ENCODE measurements at regions not wholly inside any gene's neighbourhood (a gene's known extent, or its start where the extent isn't known, plus 50 kb on each side); places are given as distances from the start of the nearest gene placed in this dataset.

GRCh38 chr2:18336975-18337374 is 223.5 kb downstream of the RDH14 start:
- Histone ChIP-seq H3K4me3 (ENCODE audit: low read length in 2 of 2) (no peak overlapping the region), H3K9me3 (ENCODE audit: control insufficient read depth in 2 of 2, insufficient read depth in 1 of 2, low read length in 1 of 2) (no peaks in the 10 kb centered on the region), H3K36me3 (ENCODE audit: control insufficient read depth in 2 of 2, insufficient read depth in 2 of 2, low read length in 1 of 2) (no peaks in the 10 kb centered on the region), H3K27me3 (ENCODE audit: control insufficient read depth in 2 of 2, insufficient read depth in 1 of 2, low read length in 1 of 2) (no peaks in the 10 kb centered on the region), H3K4me1 (ENCODE audit: control insufficient read depth in 2 of 2, insufficient read depth in 2 of 2, low read length in 2 of 2) (no peaks in the 10 kb centered on the region), H3K27ac (ENCODE audit: low read depth in 1 of 2, low read length in 1 of 2) (no peak overlapping the region)
- DNase-seq (ENCODE audit: low read depth in 6 of 9, low spot score in 9 of 9), result no peak
- WGBS, result 34% methylated on average over 2 of the region's 2 CpGs

GRCh38 chr2:18332477-18332876 is 228.0 kb downstream of the RDH14 start:
- Histone ChIP-seq H3K4me1 (ENCODE audit: control insufficient read depth in 2 of 2, insufficient read depth in 2 of 2, low read length in 2 of 2) (no peaks in the 10 kb centered on the region), H3K27me3 (ENCODE audit: control insufficient read depth in 2 of 2, insufficient read depth in 1 of 2, low read length in 1 of 2) (no peaks in the 10 kb centered on the region), H3K9me3 (ENCODE audit: control insufficient read depth in 2 of 2, insufficient read depth in 1 of 2, low read length in 1 of 2) (no peaks in the 10 kb centered on the region), H3K36me3 (ENCODE audit: control insufficient read depth in 2 of 2, insufficient read depth in 2 of 2, low read length in 1 of 2) (no peaks in the 10 kb centered on the region), H3K27ac (ENCODE audit: low read depth in 1 of 2, low read length in 1 of 2) (no peak overlapping the region), H3K4me3 (ENCODE audit: low read length in 2 of 2) (no peak overlapping the region)
- DNase-seq (ENCODE audit: low read depth in 6 of 9, low spot score in 9 of 9), result no peak
- WGBS, result 94% methylated on average over 6 of the region's 6 CpGs

- H3K27ac ChIP-seq (ENCODE audit: low read depth in 1 of 2, low read length in 1 of 2), result no peak overlapping the region
- H3K4me3 ChIP-seq (ENCODE audit: low read length in 2 of 2), result no peak overlapping the region
- no peaks in the 10 kb centered on the region for H3K9me3 ChIP-seq (ENCODE audit: control insufficient read depth in 2 of 2, insufficient read depth in 1 of 2, low read length in 1 of 2)
- 82% methylated on average over 5 of the region's 5 CpGs for WGBS
- DNase-seq (ENCODE audit: low read depth in 6 of 9, low spot score in 9 of 9), result no peak
- no peaks in the 10 kb centered on the region for H3K27me3 ChIP-seq (ENCODE audit: control insufficient read depth in 2 of 2, insufficient read depth in 1 of 2, low read length in 1 of 2)
- no peaks in the 10 kb centered on the region for H3K4me1 ChIP-seq (ENCODE audit: control insufficient read depth in 2 of 2, insufficient read depth in 2 of 2, low read length in 2 of 2)
- H3K36me3 ChIP-seq (ENCODE audit: control insufficient read depth in 2 of 2, insufficient read depth in 2 of 2, low read length in 1 of 2), result no peaks in the 10 kb centered on the region
Observed at GRCh38 chr2:18325118-18325517, 235.3 kb downstream of the RDH14 start.

GRCh38 chr2:18319987-18320386 is 240.5 kb downstream of the RDH14 start:
- no peak overlapping the region for H3K4me3 ChIP-seq (ENCODE audit: low read length in 2 of 2)
- no peaks in the 10 kb centered on the region for H3K36me3 ChIP-seq (ENCODE audit: control insufficient read depth in 2 of 2, insufficient read depth in 2 of 2, low read length in 1 of 2)
- no peak for DNase-seq (ENCODE audit: low read depth in 6 of 9, low spot score in 9 of 9)
- no peaks in the 10 kb centered on the region for H3K27me3 ChIP-seq (ENCODE audit: control insufficient read depth in 2 of 2, insufficient read depth in 1 of 2, low read length in 1 of 2)
- H3K27ac ChIP-seq (ENCODE audit: low read depth in 1 of 2, low read length in 1 of 2), result no peak overlapping the region
- H3K9me3 ChIP-seq (ENCODE audit: control insufficient read depth in 2 of 2, insufficient read depth in 1 of 2, low read length in 1 of 2), result no peaks in the 10 kb centered on the region
- no peaks in the 10 kb centered on the region for H3K4me1 ChIP-seq (ENCODE audit: control insufficient read depth in 2 of 2, insufficient read depth in 2 of 2, low read length in 2 of 2)

GRCh38 chr2:18317017-18317416 is 243.4 kb downstream of the RDH14 start:
- Histone ChIP-seq H3K4me1 (ENCODE audit: control insufficient read depth in 2 of 2, insufficient read depth in 2 of 2, low read length in 2 of 2) (no peaks in the 10 kb centered on the region), H3K4me3 (ENCODE audit: low read length in 2 of 2) (no peak overlapping the region), H3K27me3 (ENCODE audit: control insufficient read depth in 2 of 2, insufficient read depth in 1 of 2, low read length in 1 of 2) (no peaks in the 10 kb centered on the region), H3K36me3 (ENCODE audit: control insufficient read depth in 2 of 2, insufficient read depth in 2 of 2, low read length in 1 of 2) (no peaks in the 10 kb centered on the region), H3K27ac (ENCODE audit: low read depth in 1 of 2, low read length in 1 of 2) (no peak overlapping the region), H3K9me3 (ENCODE audit: control insufficient read depth in 2 of 2, insufficient read depth in 1 of 2, low read length in 1 of 2) (no peaks in the 10 kb centered on the region)
- no peak for DNase-seq (ENCODE audit: low read depth in 6 of 9, low spot score in 9 of 9)
- 79% methylated on average over 2 of the region's 2 CpGs for WGBS

- no peaks in the 10 kb centered on the region for H3K9me3 ChIP-seq (ENCODE audit: control insufficient read depth in 2 of 2, insufficient read depth in 1 of 2, low read length in 1 of 2)
Observed at GRCh38 chr2:18312818-18313217, 247.6 kb downstream of the RDH14 start.

GRCh38 chr2:18311420-18312195 is 248.8 kb downstream of the RDH14 start:
- no peaks in the 10 kb centered on the region for H3K9me3 ChIP-seq (ENCODE audit: control insufficient read depth in 2 of 2, insufficient read depth in 1 of 2, low read length in 1 of 2)
- no peak overlapping the region for H3K27ac ChIP-seq (ENCODE audit: low read depth in 1 of 2, low read length in 1 of 2)
- no peaks in the 10 kb centered on the region for H3K4me1 ChIP-seq (ENCODE audit: control insufficient read depth in 2 of 2, insufficient read depth in 2 of 2, low read length in 2 of 2)
- no peak overlapping the region for H3K4me3 ChIP-seq (ENCODE audit: low read length in 2 of 2)
- no peaks in the 10 kb centered on the region for H3K27me3 ChIP-seq (ENCODE audit: control insufficient read depth in 2 of 2, insufficient read depth in 1 of 2, low read length in 1 of 2)
- H3K36me3 ChIP-seq (ENCODE audit: control insufficient read depth in 2 of 2, insufficient read depth in 2 of 2, low read length in 1 of 2), result no peaks in the 10 kb centered on the region
- DNase-seq (ENCODE audit: low read depth in 6 of 9, low spot score in 9 of 9), result no peak
- WGBS, result 78% methylated on average over 4 of the region's 4 CpGs

More at GRCh38 chr2:18312818-18313217, 247.6 kb downstream of the RDH14 start:
- 51% methylated on average over 3 of the region's 3 CpGs for WGBS
- Histone ChIP-seq H3K36me3 (ENCODE audit: control insufficient read depth in 2 of 2, insufficient read depth in 2 of 2, low read length in 1 of 2) (no peaks in the 10 kb centered on the region), H3K27ac (ENCODE audit: low read depth in 1 of 2, low read length in 1 of 2) (no peak overlapping the region), H3K4me3 (ENCODE audit: low read length in 2 of 2) (no peak overlapping the region), H3K4me1 (ENCODE audit: control insufficient read depth in 2 of 2, insufficient read depth in 2 of 2, low read length in 2 of 2) (no peaks in the 10 kb centered on the region), H3K27me3 (ENCODE audit: control insufficient read depth in 2 of 2, insufficient read depth in 1 of 2, low read length in 1 of 2) (no peaks in the 10 kb centered on the region)
- no peak for DNase-seq (ENCODE audit: low read depth in 6 of 9, low spot score in 9 of 9)

- Histone ChIP-seq H3K4me1 (ENCODE audit: control insufficient read depth in 2 of 2, insufficient read depth in 2 of 2, low read length in 2 of 2) (no peaks in the 10 kb centered on the region), H3K27me3 (ENCODE audit: control insufficient read depth in 2 of 2, insufficient read depth in 1 of 2, low read length in 1 of 2) (no peaks in the 10 kb centered on the region), H3K27ac (ENCODE audit: low read depth in 1 of 2, low read length in 1 of 2) (no peak overlapping the region), H3K9me3 (ENCODE audit: control insufficient read depth in 2 of 2, insufficient read depth in 1 of 2, low read length in 1 of 2) (no peaks in the 10 kb centered on the region), H3K36me3 (ENCODE audit: control insufficient read depth in 2 of 2, insufficient read depth in 2 of 2, low read length in 1 of 2) (no peaks in the 10 kb centered on the region), H3K4me3 (ENCODE audit: low read length in 2 of 2) (no peak overlapping the region)
- DNase-seq (ENCODE audit: low read depth in 6 of 9, low spot score in 9 of 9), result no peak
- 96% methylated on average over 4 of the region's 4 CpGs for WGBS
Observed at GRCh38 chr2:18309627-18310026, 250.8 kb downstream of the RDH14 start.

- no peak for DNase-seq (ENCODE audit: low read depth in 6 of 9, low spot score in 9 of 9)
- Histone ChIP-seq H3K27me3 (ENCODE audit: control insufficient read depth in 2 of 2, insufficient read depth in 1 of 2, low read length in 1 of 2) (no peaks in the 10 kb centered on the region), H3K9me3 (ENCODE audit: control insufficient read depth in 2 of 2, insufficient read depth in 1 of 2, low read length in 1 of 2) (no peaks in the 10 kb centered on the region), H3K4me3 (ENCODE audit: low read length in 2 of 2) (no peak overlapping the region), H3K27ac (ENCODE audit: low read depth in 1 of 2, low read length in 1 of 2) (no peak overlapping the region), H3K36me3 (ENCODE audit: control insufficient read depth in 2 of 2, insufficient read depth in 2 of 2, low read length in 1 of 2) (no peaks in the 10 kb centered on the region), H3K4me1 (ENCODE audit: control insufficient read depth in 2 of 2, insufficient read depth in 2 of 2, low read length in 2 of 2) (no peaks in the 10 kb centered on the region)
Observed at GRCh38 chr2:18309188-18309587, 251.3 kb downstream of the RDH14 start.

Data from thymus (tissue), 11 donors.